ENCODE measurements at regions not wholly inside any gene's neighbourhood (a gene's known extent, or its start where the extent isn't known, plus 50 kb on each side); places are given as distances from the start of the nearest gene placed in this dataset.

DNA sequence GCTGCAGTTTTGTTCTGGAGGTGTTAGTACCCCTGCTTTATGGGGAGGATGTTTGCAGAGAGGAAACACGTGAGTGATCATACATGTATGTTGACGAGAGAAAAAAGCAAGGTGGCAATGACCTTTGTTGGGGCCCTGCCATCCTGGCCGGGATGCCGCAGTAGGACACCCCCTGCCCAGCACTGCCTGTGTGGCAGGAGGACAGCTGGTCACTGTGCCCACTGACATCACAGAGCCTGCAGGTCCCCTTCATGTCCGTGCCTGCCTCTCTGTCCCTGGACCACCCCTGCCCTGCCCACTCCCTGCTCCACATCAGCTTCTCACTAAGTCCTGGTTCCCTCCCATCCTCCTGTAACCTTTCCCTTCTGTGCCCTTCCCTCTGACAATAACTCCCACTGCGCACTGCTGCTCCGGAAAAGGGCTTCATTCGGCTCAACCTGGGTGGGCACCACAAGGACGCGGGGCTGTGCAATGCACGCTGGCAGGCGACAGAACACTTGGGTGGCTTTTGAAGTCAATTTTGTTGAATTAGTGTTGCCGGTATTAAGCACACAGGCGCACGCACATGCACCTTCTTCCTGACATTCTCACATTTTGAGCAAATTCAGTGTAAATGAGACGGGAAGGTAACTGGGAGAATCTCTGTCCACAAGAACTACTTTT is 51.5 kb upstream of the TWIST2 start:
- DNase-seq, result no peak

DNA sequence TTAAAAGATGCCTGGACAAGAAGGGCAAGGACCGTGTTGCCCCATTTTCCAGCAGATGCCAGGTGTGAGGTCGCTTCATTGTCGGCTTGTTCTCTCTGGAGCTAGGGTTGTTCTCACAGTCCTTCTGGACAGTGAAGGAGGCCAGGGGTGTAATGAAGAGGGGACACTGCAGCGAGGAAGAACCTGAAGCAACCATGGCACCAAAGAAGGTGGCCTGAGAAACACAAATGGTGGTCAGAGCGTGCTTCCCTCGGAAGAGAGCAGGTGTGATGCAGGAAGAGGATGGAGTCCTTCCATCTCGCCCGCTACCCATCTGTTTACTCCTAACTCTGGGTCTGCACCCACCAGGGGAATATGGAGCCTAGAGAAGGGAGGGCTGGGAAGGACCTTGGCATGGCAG is 50.3 kb upstream of the TWIST2 start:
- no peak for DNase-seq

Data from activated CD4-positive, alpha-beta T cell treated with anti-CD3 and anti-CD28 coated beads for 48 hours (primary cell).